T-cell (primary cell): ENCODE measurements at regions not wholly inside any gene's neighbourhood (a gene's known extent, or its start where the extent isn't known, plus 50 kb on each side); places are given as distances from the start of the nearest gene placed in this dataset.

Experiments used
- ATAC-seq, 4 experiments: fragments of 200-7000 bp in 3 of 4; fragments of 150-1000 bp in 1 of 4; cut with Tn5 transposase; replicated peaks in 1 of 4; 1 replicate in 3 of 4; 2 replicates in 1 of 4; pipeline ENCODE4 v1.10.0; 2021; ENCODE audit warnings: moderate library complexity in 3 of 4, mild to moderate bottlenecking in 2 of 4, moderate number of reproducible peaks in 1 of 4
- CTCF ChIA-PET, 2 donors: fragments of 300-600 bp; sonication (Branson Sonifier 250); formaldehyde crosslinking; loops; one replicate each; lab custom pipeline; 2022; ENCODE audit warnings: antibody characterized with exemption in 2 of 2; lab: Charles Lee
- POLR2A ChIA-PET, 2 donors: fragments of 300-600 bp; sonication (Branson Sonifier 250); formaldehyde crosslinking; loops; one replicate each; lab custom pipeline; 2022; ENCODE audit warnings: antibody characterized with exemption in 2 of 2; lab: Charles Lee
- DNase-seq, 35 experiments: peaks; one replicate each; pipeline versions ENCODE4 v3.0.0 to v3.0.0-alpha.2; 2013 to 2023
- H3K27ac ChIP-seq: one replicate; pipeline ENCODE4 v1.5.1; 2013; ENCODE audit warnings: low read length
- H3K27me3 ChIP-seq, 2 experiments: replicated peaks in 1 of 2; 1 replicate in 1 of 2; 2 replicates in 1 of 2; pipeline versions ENCODE4 v1.6.1 to v1.7.0; 2013; ENCODE audit warnings: low read length in 1 of 2, mixed read lengths in 1 of 2; ENCODE audit not compliant: control insufficient read depth in 2 of 2, insufficient read depth in 2 of 2; ENCODE audit errors: extremely low read depth in 1 of 2
- H3K36me3 ChIP-seq, 2 donors: 1 replicate in 1 of 2; 2 replicates in 1 of 2; pipeline versions ENCODE4 v1.6.1 to v1.7.0; 2013; ENCODE audit warnings: low read length in 1 of 2; ENCODE audit not compliant: control insufficient read depth in 2 of 2, insufficient read depth in 1 of 2; ENCODE audit errors: extremely low read depth in 1 of 2
- H3K4me1 ChIP-seq, 2 experiments: 1 replicate in 1 of 2; 2 replicates in 1 of 2; pipeline versions ENCODE4 v1.6.1 to v1.7.0; 2013; ENCODE audit warnings: low read length in 2 of 2, mixed read lengths in 1 of 2; ENCODE audit not compliant: insufficient read depth in 2 of 2, control insufficient read depth in 1 of 2; ENCODE audit errors: extremely low read depth in 1 of 2
- H3K4me3 ChIP-seq, 2 donors: 1 replicate in 1 of 2; 2 replicates in 1 of 2; pipeline versions ENCODE4 v1.5.1 to v1.7.0; 2013; ENCODE audit warnings: mild to moderate bottlenecking in 2 of 2, low read length in 1 of 2, moderate library complexity in 1 of 2; ENCODE audit not compliant: control insufficient read depth in 1 of 2; ENCODE audit errors: extremely low read depth in 1 of 2
- H3K9me3 ChIP-seq: 2 replicates; pipeline ENCODE4 v1.7.0; 2013
- H3K27ac Mint-ChIP-seq, 2 donors: one replicate each; pipeline ENCODE4 v1.8.0; 2020 to 2021; ENCODE audit warnings: mild to moderate bottlenecking in 2 of 2, mixed read lengths in 2 of 2
- H3K27me3 Mint-ChIP-seq, 2 donors: one replicate each; pipeline ENCODE4 v1.8.0; 2021 to 2022; ENCODE audit warnings: mixed read lengths in 2 of 2
- H3K36me3 Mint-ChIP-seq: one replicate; pipeline ENCODE4 v1.8.0; 2021; ENCODE audit warnings: mixed read lengths
- H3K4me1 Mint-ChIP-seq, 3 donors: one replicate each; pipeline ENCODE4 v1.8.0; 2020 to 2022; ENCODE audit warnings: mixed read lengths in 3 of 3, mild to moderate bottlenecking in 1 of 3
- H3K4me3 Mint-ChIP-seq, 3 donors: one replicate each; pipeline ENCODE4 v1.8.0; 2020 to 2022; ENCODE audit warnings: mild to moderate bottlenecking in 3 of 3, mixed read lengths in 3 of 3, moderate library complexity in 3 of 3
- H3K9me3 Mint-ChIP-seq, 3 donors: one replicate each; pipeline ENCODE4 v1.8.0; 2020 to 2022; ENCODE audit warnings: mixed read lengths in 3 of 3
- WGBS: methylation state at CpG from one replicate; pipeline ENCODE4 v1.1.5; 2013; ENCODE audit warnings: missing lambda C conversion rate; ENCODE audit not compliant: insufficient coverage; 5-methylcytosine and 5-hydroxymethylcytosine counted together

DNA sequence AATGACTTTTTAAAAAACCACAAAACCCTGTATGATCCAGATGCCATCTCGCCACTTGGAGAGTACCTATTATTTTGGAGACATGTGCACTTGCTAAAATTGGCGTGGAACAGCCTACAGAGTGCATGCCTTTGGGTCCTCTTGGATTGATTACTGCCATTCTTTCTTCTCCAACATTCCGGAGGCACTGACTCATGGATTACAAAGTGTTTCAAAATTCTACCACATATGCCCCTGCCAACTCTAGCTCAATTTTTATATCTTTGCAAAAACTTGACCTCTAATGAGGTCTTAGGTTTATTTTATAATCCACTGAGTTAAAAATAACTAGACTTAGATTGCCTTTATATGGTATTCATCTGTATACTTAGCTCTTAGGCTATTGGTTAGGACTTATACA, 55.8 kb upstream of the KIF5B start:
- 64% methylated on average over 2 of the region's 3 CpGs for WGBS
- Histone ChIP-seq H3K4me1 (no peaks in the 10 kb centered on the region), H3K9me3 (no peaks in the 10 kb centered on the region), H3K27ac (no peak overlapping the region), H3K36me3 (no peaks in the 10 kb centered on the region), H3K27me3 (peaks cover 0 to 6% of the 10 kb centered on the region in 2 experiments), H3K4me3 (no peak overlapping the region)
- Mint-ChIP-seq H3K27me3 (peaks cover 9 to 15% of the 10 kb centered on the region in 2 donors), H3K9me3 (no peaks in the 10 kb centered on the region), H3K4me3 (no peak overlapping the region), H3K27ac (no peak overlapping the region), H3K4me1 (no peaks in the 10 kb centered on the region), H3K36me3 (no peaks in the 10 kb centered on the region)
- DNase-seq (no peak), ATAC-seq (no peak)
- CTCF ChIA-PET, result no interaction called here
- POLR2A ChIA-PET, result interaction anchor here in 1 of 2 donors (0.6 kb wide), 1 partner anchor 520 kb away, joined by 3 read pairs; no protein-coding TSS in a partner anchor

DNA sequence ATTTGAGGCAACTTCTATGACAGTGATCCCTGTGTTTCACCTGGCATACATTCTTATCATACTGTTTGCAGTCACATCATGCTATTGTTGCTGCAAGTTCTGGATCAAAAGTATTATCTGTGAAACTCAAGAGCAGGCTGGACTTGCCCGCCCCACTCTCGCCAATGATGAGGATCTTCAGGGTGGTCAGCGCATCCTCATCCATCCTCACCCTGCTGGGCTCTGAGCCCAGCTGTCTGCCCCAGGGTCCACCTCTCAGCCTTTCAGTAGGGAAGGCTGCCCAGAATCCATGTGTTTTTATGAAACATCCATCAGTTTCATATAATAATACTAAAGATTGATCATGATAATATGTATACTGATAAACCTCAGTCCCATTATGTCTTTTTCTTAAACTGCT, 55.4 kb upstream of the KIF5B start:
- 89% methylated on average over 3 of the region's 3 CpGs for WGBS
- H3K4me3 ChIP-seq, result no peak overlapping the region
- H3K4me1 ChIP-seq, result no peaks in the 10 kb centered on the region
- H3K9me3 Mint-ChIP-seq, result no peaks in the 10 kb centered on the region
- POLR2A ChIA-PET, result no interaction called here
- DNase-seq (no peak), ATAC-seq (no peak)
- H3K4me3 Mint-ChIP-seq, result no peak overlapping the region
- no peak overlapping the region for H3K27ac ChIP-seq
- H3K36me3 ChIP-seq, result no peaks in the 10 kb centered on the region
- CTCF ChIA-PET, result no interaction called here
- no peaks in the 10 kb centered on the region for H3K4me1 Mint-ChIP-seq
- H3K27me3 Mint-ChIP-seq, result peaks cover 9 to 15% of the 10 kb centered on the region in 2 donors
- H3K27me3 ChIP-seq, result peaks cover 0 to 6% of the 10 kb centered on the region in 2 experiments
- H3K27ac Mint-ChIP-seq, result no peak overlapping the region
- H3K36me3 Mint-ChIP-seq, result no peaks in the 10 kb centered on the region
- no peaks in the 10 kb centered on the region for H3K9me3 ChIP-seq

DNA sequence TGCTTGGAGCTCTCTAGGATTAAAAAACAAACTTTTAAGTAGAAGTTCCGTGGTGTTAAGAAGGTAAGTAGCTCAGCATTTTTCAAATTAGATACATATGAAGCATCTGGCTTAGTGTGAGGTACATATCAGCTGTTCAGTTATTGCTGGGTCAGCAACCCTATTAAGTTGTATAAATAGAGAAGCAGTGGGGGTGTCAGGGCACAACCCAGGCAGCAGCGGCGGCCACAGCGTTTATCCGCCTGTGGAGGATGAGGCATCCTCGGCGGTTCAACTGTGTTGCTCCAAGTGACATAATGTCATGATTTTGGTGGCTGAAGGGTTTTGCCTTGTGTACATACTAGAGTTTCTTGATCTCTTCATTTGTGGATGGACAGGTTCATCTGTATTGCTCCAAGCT, 54.6 kb upstream of the KIF5B start:
- H3K4me3 ChIP-seq, result no peak overlapping the region
- H3K9me3 ChIP-seq, result no peaks in the 10 kb centered on the region
- H3K4me1 ChIP-seq, result no peaks in the 10 kb centered on the region
- POLR2A ChIA-PET, result no interaction called here
- Mint-ChIP-seq H3K4me3 (no peak overlapping the region), H3K4me1 (no peaks in the 10 kb centered on the region), H3K27me3 (peaks cover 4 to 10% of the 10 kb centered on the region in 2 donors), H3K27ac (no peak overlapping the region), H3K36me3 (no peaks in the 10 kb centered on the region), H3K9me3 (no peaks in the 10 kb centered on the region)
- H3K27me3 ChIP-seq, result peaks cover 0 to 3% of the 10 kb centered on the region in 2 experiments
- WGBS, result 98% methylated on average over 6 of the region's 7 CpGs
- CTCF ChIA-PET, result no interaction called here
- H3K36me3 ChIP-seq, result no peaks in the 10 kb centered on the region
- H3K27ac ChIP-seq, result no peak overlapping the region
- DNase-seq (no peak), ATAC-seq (no peak)

DNA sequence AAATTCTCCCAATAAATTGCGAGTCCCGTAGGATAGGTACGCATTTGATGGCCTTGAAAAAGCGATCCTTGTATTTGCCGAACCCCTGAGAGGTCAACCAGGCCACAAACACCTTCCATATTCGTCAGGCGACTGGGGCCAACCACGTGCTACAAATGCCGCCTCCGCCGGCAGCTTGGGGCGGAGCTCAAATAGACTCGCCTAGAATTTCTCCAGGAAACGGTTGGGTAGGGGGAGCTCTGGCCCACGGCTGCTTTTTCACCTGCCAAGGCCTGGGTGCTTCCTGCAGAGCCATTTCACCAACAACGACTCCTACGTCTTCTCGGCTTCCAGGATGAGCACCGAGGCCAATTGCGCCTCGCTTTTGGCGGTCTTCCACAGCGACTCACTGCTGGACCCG, 53.4 kb upstream of the KIF5B start:
- no peaks in the 10 kb centered on the region for H3K9me3 Mint-ChIP-seq
- no peak for ATAC-seq

More for the DNA sequence above, 53.4 kb upstream of the KIF5B start:
- no peak overlapping the region for H3K27ac ChIP-seq
- whole genome bisulfite sequencing, result 92% methylated on average over 21 of the region's 24 CpGs
- H3K27me3 ChIP-seq, result no peaks in the 10 kb centered on the region
- no peaks in the 10 kb centered on the region for H3K9me3 ChIP-seq
- no peaks in the 10 kb centered on the region for H3K36me3 Mint-ChIP-seq
- peaks cover 0 to 2% of the 10 kb centered on the region in 2 donors for H3K27me3 Mint-ChIP-seq
- ChIA-PET POLR2A (no interaction called here), CTCF (interaction anchor here in 1 of 2 donors (0.7 kb wide), 1 partner anchor 141 kb away, joined by 4 read pairs; no protein-coding TSS in a partner anchor)
- H3K36me3 ChIP-seq, result no peaks in the 10 kb centered on the region
- no peak overlapping the region for H3K27ac Mint-ChIP-seq
- no peaks in the 10 kb centered on the region for H3K4me1 ChIP-seq
- no peak overlapping the region for H3K4me3 Mint-ChIP-seq
- no peak overlapping the region for H3K4me3 ChIP-seq
- DNase-seq, result no peak
- no peaks in the 10 kb centered on the region for H3K4me1 Mint-ChIP-seq
